Upper lobe of left lung (tissue), 4 donors: ENCODE measurements at regions not wholly inside any gene's neighbourhood (a gene's known extent, or its start where the extent isn't known, plus 50 kb on each side); places are given as distances from the start of the nearest gene placed in this dataset.

ENCODE experiments used
- POLR2A ChIP-seq, 4 donors: fragments of 450-650 bp; IDR thresholded peaks; one replicate each; pipeline ENCODE4 v1.5.1; 2016 to 2017; ENCODE audit warnings: antibody characterized with exemption in 4 of 4, mild to moderate bottlenecking in 2 of 4
- POLR2AphosphoS5 ChIP-seq, 2 donors: sonication (generic); formaldehyde crosslinking; IDR thresholded peaks; one replicate each; pipeline ENCODE4 v1.5.1; 2017; ENCODE audit warnings: antibody characterized with exemption in 2 of 2
- TF ChIP-seq, protein P1 (sequence below), 6 experiments: fragments of 450-650 bp in 4 of 6; fragments of 200-600 bp in 2 of 6; sonication (generic) in 2 of 6; IDR thresholded peaks; one replicate each; pipeline ENCODE4 v1.5.1; 2016 to 2019; ENCODE audit warnings: antibody characterized with exemption in 6 of 6

DNA sequence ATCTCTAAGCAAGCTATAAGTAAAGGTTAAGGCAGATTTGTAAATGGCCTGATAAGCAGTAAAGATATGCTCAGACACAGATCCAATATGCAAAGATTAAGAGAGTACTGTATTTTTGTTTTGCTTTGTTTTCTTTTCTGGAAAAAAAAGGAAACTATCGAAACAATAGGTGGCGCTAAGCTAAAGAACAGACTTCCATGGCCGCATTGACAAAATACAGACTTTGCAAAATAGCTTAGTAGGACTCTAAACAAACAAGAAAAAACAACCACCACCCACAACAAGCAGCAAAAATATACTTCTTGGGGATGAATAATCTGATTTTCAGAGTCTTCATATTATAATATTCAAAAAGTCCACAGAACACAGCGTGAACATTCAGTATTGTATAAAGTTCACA is 758.4 kb upstream of the ROBO1 start:
- TF ChIP-seq POLR2A (IDR thresholded peaks at IDR 0.05) (no peak), POLR2AphosphoS5 (IDR thresholded peaks at IDR 0.05) (no peak)
- TF ChIP-seq, protein P1, sequence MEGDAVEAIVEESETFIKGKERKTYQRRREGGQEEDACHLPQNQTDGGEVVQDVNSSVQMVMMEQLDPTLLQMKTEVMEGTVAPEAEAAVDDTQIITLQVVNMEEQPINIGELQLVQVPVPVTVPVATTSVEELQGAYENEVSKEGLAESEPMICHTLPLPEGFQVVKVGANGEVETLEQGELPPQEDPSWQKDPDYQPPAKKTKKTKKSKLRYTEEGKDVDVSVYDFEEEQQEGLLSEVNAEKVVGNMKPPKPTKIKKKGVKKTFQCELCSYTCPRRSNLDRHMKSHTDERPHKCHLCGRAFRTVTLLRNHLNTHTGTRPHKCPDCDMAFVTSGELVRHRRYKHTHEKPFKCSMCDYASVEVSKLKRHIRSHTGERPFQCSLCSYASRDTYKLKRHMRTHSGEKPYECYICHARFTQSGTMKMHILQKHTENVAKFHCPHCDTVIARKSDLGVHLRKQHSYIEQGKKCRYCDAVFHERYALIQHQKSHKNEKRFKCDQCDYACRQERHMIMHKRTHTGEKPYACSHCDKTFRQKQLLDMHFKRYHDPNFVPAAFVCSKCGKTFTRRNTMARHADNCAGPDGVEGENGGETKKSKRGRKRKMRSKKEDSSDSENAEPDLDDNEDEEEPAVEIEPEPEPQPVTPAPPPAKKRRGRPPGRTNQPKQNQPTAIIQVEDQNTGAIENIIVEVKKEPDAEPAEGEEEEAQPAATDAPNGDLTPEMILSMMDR (IDR thresholded peaks at IDR 0.05): no peak
